HCT116 (cell line): ENCODE measurements at regions not wholly inside any gene's neighbourhood (a gene's known extent, or its start where the extent isn't known, plus 50 kb on each side); places are given as distances from the start of the nearest gene placed in this dataset.

ENCODE experiments used
- ATAC-seq: fragments of 200-7000 bp; cut with Tn5 transposase; 2 replicates; pipeline ENCODE4 v1.9.1; 2020; ENCODE audit warnings: mild to moderate bottlenecking, moderate library complexity
- BruUV-seq: library from RNA; stranded (reverse); fragments of 400-500 nt; replicated peaks from 2 replicates; lab custom pipeline; 2021; lab: Mats Ljungman, UMichigan
- CTCF ChIA-PET: fragments of 300-600 bp; sonication (Branson Sonifier 250); formaldehyde crosslinking; loops from one replicate; lab custom pipeline; 2021; ENCODE audit warnings: antibody characterized with exemption; lab: Charles Lee
- POLR2A ChIA-PET: fragments of 300-600, 350-600 bp; sonication (Branson Sonifier 250); formaldehyde crosslinking; loops from one replicate; lab custom pipeline; 2021; ENCODE audit warnings: antibody characterized with exemption; lab: Charles Lee
- RAD21 ChIA-PET, 2 experiments: fragments of 300-600 bp; sonication (Branson Sonifier 250); formaldehyde crosslinking; loops; one replicate each; lab custom pipeline; 2023; ENCODE audit warnings: low total read pairs in 2 of 2; ENCODE audit not compliant: uncharacterized antibody in 2 of 2, unreplicated experiment in 2 of 2, low non-redundant PET in 1 of 2; lab: Charles Lee
- DNase-seq: peaks from one replicate; pipeline ENCODE4 v3.0.0-alpha.2; 2010; ENCODE audit warnings: low read depth, low spot score
- H2AFZ ChIP-seq: fragments of 200-600 bp; shearing (Covaris generic), sonication (generic); 2 replicates; pipeline ENCODE4 v1.6.1; 2017; ENCODE audit warnings: low read depth, mixed run types, mixed read lengths, antibody characterized with exemption, low read length; ENCODE audit not compliant: poor library complexity, severe bottlenecking
- H3K27ac ChIP-seq: 2 replicates; pipeline ENCODE4 v1.5.1; 2012; ENCODE audit warnings: low read depth, low read length
- H3K27me3 ChIP-seq: fragments of 200-600 bp; sonication (generic); 2 replicates; pipeline ENCODE4 v1.6.1; 2016; ENCODE audit warnings: mixed run types, low read length, mixed read lengths; ENCODE audit not compliant: insufficient read depth
- H3K36me3 ChIP-seq, 2 experiments: fragments of 200-500 bp in 1 of 2; fragments of 200-600 bp in 1 of 2; sonication (Bioruptor generic) in 1 of 2; sonication (generic) in 1 of 2; 2 replicates each; pipeline versions ENCODE4 v1.5.1 to v1.6.1; 2014 to 2016; ENCODE audit warnings: low read length in 2 of 2, inconsistent platforms in 1 of 2, mixed read lengths in 1 of 2, mixed run types in 1 of 2; ENCODE audit not compliant: insufficient read depth in 2 of 2, control insufficient read depth in 1 of 2
- H3K4me1 ChIP-seq, 2 experiments: fragments of 200-600 bp in 1 of 2; sonication (generic) in 1 of 2; 2 replicates each; pipeline versions ENCODE4 v1.5.1 to v1.6.1; 2012 to 2017; ENCODE audit warnings: low read length in 2 of 2, inconsistent platforms in 1 of 2, mild to moderate bottlenecking in 1 of 2, mixed read lengths in 1 of 2, mixed run types in 1 of 2, moderate library complexity in 1 of 2; ENCODE audit not compliant: insufficient read depth in 2 of 2, control insufficient read depth in 1 of 2
- H3K4me2 ChIP-seq: fragments of 200-600 bp; sonication (generic); 2 replicates; pipeline ENCODE4 v1.6.1; 2017; ENCODE audit warnings: mixed run types, low read length, mixed read lengths
- H3K4me3 ChIP-seq, 2 experiments: fragments of 200-600 bp in 1 of 2; sonication (generic) in 1 of 2; replicated peaks in 1 of 2; 2 replicates each; pipeline ENCODE4 v1.5.1; 2011 to 2016; ENCODE audit warnings: low read length in 2 of 2, control low read depth in 1 of 2, low read depth in 1 of 2, mild to moderate bottlenecking in 1 of 2, mixed read lengths in 1 of 2, mixed run types in 1 of 2
- H3K79me2 ChIP-seq: fragments of 200-600 bp; sonication (generic); 2 replicates; pipeline ENCODE4 v1.6.1; 2017; ENCODE audit warnings: mild to moderate bottlenecking, mixed run types, low read length, moderate library complexity, mixed read lengths; ENCODE audit not compliant: insufficient read depth
- H3K9ac ChIP-seq: fragments of 200-600 bp; sonication (generic); 2 replicates; pipeline ENCODE4 v1.6.1; 2016; ENCODE audit warnings: low read length, mixed read lengths
- H3K9me2 ChIP-seq: fragments of 200-600 bp; sonication (generic), shearing (Covaris generic); 2 replicates; pipeline ENCODE4 v1.6.1; 2017; ENCODE audit warnings: mixed run types, mild to moderate bottlenecking, moderate library complexity; ENCODE audit not compliant: insufficient read depth
- H3K9me3 ChIP-seq, 2 experiments: fragments of 200-500 bp in 1 of 2; fragments of 200-600 bp in 1 of 2; sonication (Bioruptor generic) in 1 of 2; sonication (generic) in 1 of 2; 2 replicates each; pipeline ENCODE4 v1.6.1; 2014 to 2017; ENCODE audit warnings: low read length in 2 of 2, mixed read lengths in 2 of 2, inconsistent platforms in 1 of 2, low read depth in 1 of 2, mild to moderate bottlenecking in 1 of 2, mixed run types in 1 of 2, moderate library complexity in 1 of 2; ENCODE audit not compliant: control insufficient read depth in 1 of 2, insufficient read depth in 1 of 2
- H4K20me1 ChIP-seq: fragments of 200-600 bp; sonication (generic), shearing (Covaris generic); 2 replicates; pipeline ENCODE4 v1.6.1; 2017; ENCODE audit warnings: mixed run types, mild to moderate bottlenecking, moderate library complexity; ENCODE audit not compliant: insufficient read depth
- CEBPB ChIP-seq: IDR thresholded peaks from 2 replicates; pipeline ENCODE4 v1.6.1; 2012; ENCODE audit warnings: low read depth
- ELF1 ChIP-seq: IDR thresholded peaks from 2 replicates; pipeline ENCODE4 v1.6.1; 2012; ENCODE audit warnings: low read depth, borderline replicate concordance
- EZH2phosphoT487 ChIP-seq: fragments of 200-600 bp; IDR thresholded peaks from 2 replicates; pipeline ENCODE4 v1.6.1; 2018; ENCODE audit warnings: antibody characterized with exemption, borderline replicate concordance
- FOSL1 ChIP-seq: IDR thresholded peaks from 2 replicates; pipeline ENCODE4 v1.6.1; 2012; ENCODE audit warnings: low read depth
- JUND ChIP-seq: IDR thresholded peaks from 2 replicates; pipeline ENCODE4 v1.6.1; 2012
- POLR2AphosphoS5 ChIP-seq: IDR thresholded peaks from 2 replicates; pipeline ENCODE4 v1.6.1; 2011; ENCODE audit warnings: mild to moderate bottlenecking, low read depth, low read length, moderate library complexity
- SP1 ChIP-seq: IDR thresholded peaks from 2 replicates; pipeline ENCODE4 v1.6.1; 2012; ENCODE audit warnings: low read depth
- TCF7L2 ChIP-seq: IDR thresholded peaks from 2 replicates; pipeline ENCODE4 v1.7.0; 2011; ENCODE audit warnings: borderline replicate concordance, inconsistent platforms; ENCODE audit not compliant: insufficient read depth, insufficient read length; ENCODE audit errors: extremely low read depth
- YY1 ChIP-seq: IDR thresholded peaks from 2 replicates; pipeline ENCODE4 v1.6.1; 2011; ENCODE audit warnings: low read length, low read depth, moderate library complexity, mild to moderate bottlenecking; ENCODE audit not compliant: insufficient replicate concordance; ENCODE audit errors: extremely low read depth
- ZFX ChIP-seq: fragments of 450-650 bp; IDR thresholded peaks from 2 replicates; pipeline ENCODE4 v1.6.1; 2017
- intact Hi-C: fragments of 100-400 bp; cut with micrococcal nuclease; formaldehyde crosslinking; loops from 2 replicates; pipeline ENCODE4 v1.10.0; 2022
- TF ChIP-seq, protein P1 (sequence below), 3 experiments: fragments of 200-600 bp in 1 of 3; sonication (generic) in 1 of 3; IDR thresholded peaks in 2 of 3; conservative IDR thresholded peaks in 1 of 3; 2 replicates each; pipeline ENCODE4 v1.5.1; 2012 to 2017; ENCODE audit warnings: low read depth in 2 of 3, low read length in 2 of 3, antibody characterized with exemption in 1 of 3, borderline replicate concordance in 1 of 3, control low read depth in 1 of 3, mild to moderate bottlenecking in 1 of 3, mixed read lengths in 1 of 3, mixed run types in 1 of 3, moderate library complexity in 1 of 3; ENCODE audit not compliant: insufficient read depth in 1 of 3
- TF ChIP-seq, protein P2 (sequence below): IDR thresholded peaks from 2 replicates; pipeline ENCODE4 v1.6.1; 2012; ENCODE audit warnings: low read depth
- TF ChIP-seq, protein P3 (sequence below): IDR thresholded peaks from 2 replicates; pipeline ENCODE4 v1.6.1; 2012

DNA sequence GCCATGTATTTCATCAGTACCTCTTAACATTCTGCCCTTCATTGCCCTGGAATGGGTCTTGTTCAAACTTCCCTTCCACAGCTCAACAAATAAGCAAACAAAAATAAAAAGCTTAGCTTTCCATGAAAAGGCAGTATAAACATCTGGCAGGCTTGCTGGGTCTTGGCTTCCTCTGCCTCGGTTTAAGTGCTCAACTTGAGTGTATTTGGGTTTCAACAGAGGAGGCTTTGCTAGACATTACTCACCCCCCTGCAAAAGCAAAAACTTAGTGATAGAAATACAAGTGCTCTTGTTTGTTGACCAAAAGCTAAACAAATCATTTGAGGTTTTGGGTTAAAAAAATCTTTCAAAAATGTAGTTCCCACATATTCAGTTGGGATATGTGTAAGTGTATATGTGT lies 518.5 kb downstream of the PLPP3 start:
- H3K9me2 ChIP-seq = no peaks in the 10 kb centered on the region
- TF ChIP-seq ELF1 = no peak
- no peak for TF ChIP-seq YY1
- TF ChIP-seq, protein P1, sequence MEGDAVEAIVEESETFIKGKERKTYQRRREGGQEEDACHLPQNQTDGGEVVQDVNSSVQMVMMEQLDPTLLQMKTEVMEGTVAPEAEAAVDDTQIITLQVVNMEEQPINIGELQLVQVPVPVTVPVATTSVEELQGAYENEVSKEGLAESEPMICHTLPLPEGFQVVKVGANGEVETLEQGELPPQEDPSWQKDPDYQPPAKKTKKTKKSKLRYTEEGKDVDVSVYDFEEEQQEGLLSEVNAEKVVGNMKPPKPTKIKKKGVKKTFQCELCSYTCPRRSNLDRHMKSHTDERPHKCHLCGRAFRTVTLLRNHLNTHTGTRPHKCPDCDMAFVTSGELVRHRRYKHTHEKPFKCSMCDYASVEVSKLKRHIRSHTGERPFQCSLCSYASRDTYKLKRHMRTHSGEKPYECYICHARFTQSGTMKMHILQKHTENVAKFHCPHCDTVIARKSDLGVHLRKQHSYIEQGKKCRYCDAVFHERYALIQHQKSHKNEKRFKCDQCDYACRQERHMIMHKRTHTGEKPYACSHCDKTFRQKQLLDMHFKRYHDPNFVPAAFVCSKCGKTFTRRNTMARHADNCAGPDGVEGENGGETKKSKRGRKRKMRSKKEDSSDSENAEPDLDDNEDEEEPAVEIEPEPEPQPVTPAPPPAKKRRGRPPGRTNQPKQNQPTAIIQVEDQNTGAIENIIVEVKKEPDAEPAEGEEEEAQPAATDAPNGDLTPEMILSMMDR (IDR thresholded peaks at IDR 0.05 in 2 of 3, conservative IDR thresholded peaks at IDR 0.05 in 1 of 3; ENCODE audit: borderline replicate concordance in 1 of 3, insufficient read depth in 1 of 3, low read depth in 2 of 3, low read length in 2 of 3) = no peak
- TF ChIP-seq ZFX = no peak
- TF ChIP-seq JUND = no peak
- TF ChIP-seq, protein P2, sequence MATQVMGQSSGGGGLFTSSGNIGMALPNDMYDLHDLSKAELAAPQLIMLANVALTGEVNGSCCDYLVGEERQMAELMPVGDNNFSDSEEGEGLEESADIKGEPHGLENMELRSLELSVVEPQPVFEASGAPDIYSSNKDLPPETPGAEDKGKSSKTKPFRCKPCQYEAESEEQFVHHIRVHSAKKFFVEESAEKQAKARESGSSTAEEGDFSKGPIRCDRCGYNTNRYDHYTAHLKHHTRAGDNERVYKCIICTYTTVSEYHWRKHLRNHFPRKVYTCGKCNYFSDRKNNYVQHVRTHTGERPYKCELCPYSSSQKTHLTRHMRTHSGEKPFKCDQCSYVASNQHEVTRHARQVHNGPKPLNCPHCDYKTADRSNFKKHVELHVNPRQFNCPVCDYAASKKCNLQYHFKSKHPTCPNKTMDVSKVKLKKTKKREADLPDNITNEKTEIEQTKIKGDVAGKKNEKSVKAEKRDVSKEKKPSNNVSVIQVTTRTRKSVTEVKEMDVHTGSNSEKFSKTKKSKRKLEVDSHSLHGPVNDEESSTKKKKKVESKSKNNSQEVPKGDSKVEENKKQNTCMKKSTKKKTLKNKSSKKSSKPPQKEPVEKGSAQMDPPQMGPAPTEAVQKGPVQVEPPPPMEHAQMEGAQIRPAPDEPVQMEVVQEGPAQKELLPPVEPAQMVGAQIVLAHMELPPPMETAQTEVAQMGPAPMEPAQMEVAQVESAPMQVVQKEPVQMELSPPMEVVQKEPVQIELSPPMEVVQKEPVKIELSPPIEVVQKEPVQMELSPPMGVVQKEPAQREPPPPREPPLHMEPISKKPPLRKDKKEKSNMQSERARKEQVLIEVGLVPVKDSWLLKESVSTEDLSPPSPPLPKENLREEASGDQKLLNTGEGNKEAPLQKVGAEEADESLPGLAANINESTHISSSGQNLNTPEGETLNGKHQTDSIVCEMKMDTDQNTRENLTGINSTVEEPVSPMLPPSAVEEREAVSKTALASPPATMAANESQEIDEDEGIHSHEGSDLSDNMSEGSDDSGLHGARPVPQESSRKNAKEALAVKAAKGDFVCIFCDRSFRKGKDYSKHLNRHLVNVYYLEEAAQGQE = no peak
- no peak for TF ChIP-seq FOSL1
- TF ChIP-seq POLR2AphosphoS5 = no peak
- TF ChIP-seq CEBPB = no peak
- TF ChIP-seq EZH2phosphoT487 = no peak
- no peak for TF ChIP-seq TCF7L2
- TF ChIP-seq, protein P3, sequence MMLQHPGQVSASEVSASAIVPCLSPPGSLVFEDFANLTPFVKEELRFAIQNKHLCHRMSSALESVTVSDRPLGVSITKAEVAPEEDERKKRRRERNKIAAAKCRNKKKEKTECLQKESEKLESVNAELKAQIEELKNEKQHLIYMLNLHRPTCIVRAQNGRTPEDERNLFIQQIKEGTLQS = no peak
- no peak for TF ChIP-seq SP1
- intact Hi-C loops = no loop called here
- H3K4me2 ChIP-seq = no peak overlapping the region
- ChIA-PET POLR2A (no interaction called here), CTCF (no interaction called here), RAD21 (no interaction called here)
- no peaks in the 10 kb centered on the region for H3K36me3 ChIP-seq
- H3K9ac ChIP-seq = no peak overlapping the region
- no peak for ATAC-seq
- H3K9me3 ChIP-seq = no peaks in the 10 kb centered on the region
- no peak overlapping the region for H3K27ac ChIP-seq
- H4K20me1 ChIP-seq = no peaks in the 10 kb centered on the region
- no peak for DNase-seq
- no peaks in the 10 kb centered on the region for H3K27me3 ChIP-seq
- BruUV-seq = no TSS peak
- peaks cover 7 to 18% of the 10 kb centered on the region in 2 experiments; a peak in 3 of 4 replicates for H3K4me1 ChIP-seq
- no peak overlapping the region for H3K4me3 ChIP-seq
- no peak overlapping the region for H2AFZ ChIP-seq
- no peaks in the 10 kb centered on the region for H3K79me2 ChIP-seq
